NCI-H526 treated with DMSO at 0.1 percent for 48 hours (cell line): ENCODE measurements at regions not wholly inside any gene's neighbourhood (a gene's known extent, or its start where the extent isn't known, plus 50 kb on each side); places are given as distances from the start of the nearest gene placed in this dataset.

ENCODE experiments used
- DNase-seq: peaks from one replicate; lab custom pipeline; 2025; lab: John Stamatoyannopoulos, UW

- no peak for DNase-seq
These were observed 156.8 kb upstream of the ADAMTS9 start for GRCh38 chr3:64844558-64844957.

DNA sequence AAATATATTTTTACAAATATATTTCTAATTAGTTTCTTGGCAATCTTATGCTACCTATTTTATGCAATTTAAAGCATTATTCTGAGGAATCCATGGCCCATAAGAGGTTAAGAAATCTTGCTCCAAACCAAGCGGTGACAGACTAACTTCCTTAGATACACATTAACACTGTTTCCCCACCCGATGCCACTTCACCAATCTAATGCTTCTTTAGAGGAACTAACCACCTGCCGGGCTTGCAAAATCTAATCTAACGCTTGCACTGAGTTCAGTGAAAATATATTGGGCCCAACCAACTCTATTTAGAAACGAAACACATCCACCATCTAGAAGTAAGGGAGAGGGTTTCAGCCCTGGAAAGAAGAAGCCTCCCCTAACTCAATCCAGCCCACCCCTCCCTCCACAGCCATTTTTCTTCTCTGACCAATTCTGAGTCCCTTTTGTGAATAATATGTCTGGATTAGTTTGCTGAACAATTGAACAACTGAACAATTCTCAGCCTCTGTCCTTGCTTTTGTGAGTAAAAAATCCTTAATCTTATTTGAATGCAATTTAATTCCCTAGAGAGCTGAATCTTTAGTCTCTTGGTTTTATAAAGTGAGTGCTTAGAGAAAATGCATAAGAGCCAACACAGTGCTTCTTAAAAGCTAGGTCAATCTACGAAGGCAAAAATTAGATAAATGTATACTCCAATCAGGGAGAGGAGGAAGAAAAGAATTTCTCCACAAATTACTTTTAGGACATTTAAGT is 150.4 kb upstream of the ADAMTS9 start:
- no peak for DNase-seq

- DNase-seq, result no peak
These were observed 149.4 kb upstream of the ADAMTS9 start for GRCh38 chr3:64837126-64837738.

GRCh38 chr3:64836097-64836496 is 148.3 kb upstream of the ADAMTS9 start:
- no peak for DNase-seq

DNA sequence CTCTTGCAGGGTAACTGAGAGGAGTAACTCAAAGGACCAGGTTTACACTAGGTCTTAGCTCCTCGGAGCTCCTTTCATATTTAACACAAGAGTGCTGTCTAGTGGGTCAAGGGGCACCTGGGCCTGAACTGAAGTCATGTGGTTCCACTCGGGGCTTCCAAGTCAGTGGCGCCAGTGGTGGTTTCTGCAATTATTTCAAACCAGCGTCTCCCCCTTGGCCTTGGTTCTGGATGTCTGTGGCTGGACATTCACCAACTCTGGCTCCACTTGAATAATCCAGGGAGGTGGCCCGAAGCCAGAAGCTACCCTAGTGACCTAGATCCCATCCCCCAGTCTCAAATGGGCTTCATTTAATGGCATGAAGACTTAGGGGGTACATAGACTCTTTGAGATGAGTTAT is 144.3 kb upstream of the ADAMTS9 start:
- no peak for DNase-seq

DNA sequence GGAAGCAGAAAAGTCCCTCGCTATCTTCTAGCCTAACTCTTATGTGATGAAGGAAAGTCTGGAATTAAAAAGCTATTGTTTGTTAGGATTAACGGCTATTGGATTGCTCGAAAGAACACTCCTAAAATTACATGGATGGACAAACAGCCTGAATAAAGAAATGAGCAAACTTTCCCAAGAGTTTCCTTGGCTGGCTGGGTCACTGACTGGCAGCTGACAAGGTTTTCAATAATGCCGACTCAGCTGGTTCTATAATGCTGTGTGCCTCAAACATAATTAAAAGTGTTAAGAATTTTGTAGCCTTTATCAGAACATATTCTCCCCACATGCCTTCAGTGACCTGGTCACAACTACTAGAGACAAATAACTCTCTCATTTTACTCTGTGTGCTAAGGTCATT is 142.9 kb upstream of the ADAMTS9 start:
- no peak for DNase-seq

- no peak for DNase-seq
These were observed 141.5 kb upstream of the ADAMTS9 start for GRCh38 chr3:64829331-64829730.

DNA sequence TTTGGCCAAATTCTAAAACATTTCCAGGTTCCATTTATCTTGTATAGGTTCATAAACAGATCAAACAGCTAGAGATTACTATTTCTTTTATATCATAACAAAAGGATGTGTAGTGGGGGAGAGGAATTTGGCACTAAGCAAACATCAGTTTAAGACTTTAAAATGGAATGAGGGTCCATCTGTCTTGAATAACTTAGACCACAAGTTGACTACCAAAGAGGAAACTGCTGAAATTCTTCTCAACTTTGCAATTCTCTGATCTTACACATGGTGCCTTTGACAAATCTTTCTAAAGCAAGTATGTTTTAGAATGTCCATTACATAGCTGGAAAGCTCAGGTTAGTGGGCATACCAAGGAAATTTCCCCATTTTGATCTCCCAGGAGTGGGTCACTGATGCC is 140.5 kb upstream of the ADAMTS9 start:
- no peak for DNase-seq

- DNase-seq, result no peak
These were observed 139.6 kb upstream of the ADAMTS9 start for GRCh38 chr3:64827431-64827830.

DNA sequence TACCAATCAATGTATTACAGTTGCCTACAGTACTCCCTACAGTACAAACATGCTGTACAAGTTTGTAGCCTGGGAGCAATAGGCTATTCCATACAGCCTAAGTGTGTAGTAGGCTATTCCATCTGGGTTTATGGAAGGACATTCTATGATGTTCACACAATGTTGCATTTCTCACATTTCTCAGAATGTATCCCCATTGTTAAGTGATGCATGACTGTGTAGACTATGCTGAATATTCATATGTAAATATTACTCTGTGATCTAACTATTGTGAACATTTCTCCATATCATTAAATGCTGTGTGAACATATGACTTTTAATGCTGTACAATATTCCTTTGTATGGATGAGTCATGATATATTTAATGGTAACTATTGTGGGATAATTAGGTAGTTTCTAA is 139.2 kb upstream of the ADAMTS9 start:
- no peak for DNase-seq

GRCh38 chr3:64825404-64826120 is 137.8 kb upstream of the ADAMTS9 start:
- DNase-seq, result no peak

GRCh38 chr3:64824394-64824909 is 136.7 kb upstream of the ADAMTS9 start:
- DNase-seq, result no peak

GRCh38 chr3:64818196-64818595 is 130.4 kb upstream of the ADAMTS9 start:
- DNase-seq, result no peak

GRCh38 chr3:64816355-64816754 is 128.6 kb upstream of the ADAMTS9 start:
- DNase-seq, result no peak

- no peak for DNase-seq
These were observed 128.0 kb upstream of the ADAMTS9 start for GRCh38 chr3:64815789-64816188.

GRCh38 chr3:64815195-64815631 is 127.4 kb upstream of the ADAMTS9 start:
- no peak for DNase-seq

DNA sequence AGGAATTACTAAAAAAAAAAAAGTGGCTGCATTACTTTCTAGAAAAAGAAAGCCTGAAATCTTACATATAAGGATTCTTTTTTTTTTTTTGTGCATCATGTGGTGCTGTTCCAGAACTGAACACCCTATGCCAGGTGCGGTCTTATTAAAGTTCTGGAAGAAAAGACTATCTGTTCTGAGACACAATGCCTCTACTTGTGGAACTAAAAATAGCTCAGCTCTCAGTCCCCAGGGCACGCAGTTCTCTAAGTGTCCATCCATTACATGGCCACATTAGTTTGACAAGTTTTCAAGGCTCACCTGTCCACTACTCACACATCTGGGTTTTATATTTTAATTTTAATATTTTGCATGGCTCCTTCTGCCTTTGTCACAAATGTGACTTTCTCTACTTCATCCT is 126.6 kb upstream of the ADAMTS9 start:
- no peak for DNase-seq

DNA sequence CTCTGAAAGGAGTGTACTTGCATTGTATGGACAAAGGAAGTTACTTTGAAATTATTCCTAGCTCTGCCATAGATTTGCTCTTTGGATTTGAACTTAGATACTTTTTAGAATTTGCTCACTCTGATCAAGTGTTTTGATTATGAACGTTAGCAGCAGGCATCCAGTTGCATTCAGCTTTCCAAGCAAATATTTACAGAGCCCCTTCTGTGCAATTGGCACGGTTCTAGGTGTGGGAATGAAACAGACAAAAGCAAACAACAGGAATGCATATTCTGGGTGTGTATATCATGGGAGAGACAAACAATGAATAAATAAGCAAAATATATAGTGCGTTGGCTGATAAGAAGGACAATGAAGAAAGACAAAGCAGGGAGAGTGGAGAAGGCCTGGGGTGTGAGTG is 125.5 kb upstream of the ADAMTS9 start:
- no peak for DNase-seq

DNA sequence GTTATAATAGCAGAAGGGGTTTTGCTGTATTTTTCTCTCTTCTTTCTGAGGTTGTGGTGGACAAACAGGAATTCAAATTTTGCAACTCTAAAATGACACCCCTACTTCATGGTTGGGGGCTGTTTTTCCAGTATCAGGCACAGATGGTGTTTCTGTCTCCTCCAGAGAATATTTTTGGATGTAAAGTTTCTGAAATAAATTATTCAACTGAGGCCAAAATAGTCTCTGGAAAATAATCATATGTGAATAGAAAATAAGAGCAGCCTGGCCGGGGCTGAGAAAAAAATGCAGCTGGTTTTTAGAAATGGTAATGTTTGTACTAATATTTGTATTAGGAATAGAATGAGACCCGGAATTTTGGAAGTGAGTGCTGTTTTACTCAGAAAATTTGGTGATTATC is 121.3 kb upstream of the ADAMTS9 start:
- DNase-seq, result no peak

DNA sequence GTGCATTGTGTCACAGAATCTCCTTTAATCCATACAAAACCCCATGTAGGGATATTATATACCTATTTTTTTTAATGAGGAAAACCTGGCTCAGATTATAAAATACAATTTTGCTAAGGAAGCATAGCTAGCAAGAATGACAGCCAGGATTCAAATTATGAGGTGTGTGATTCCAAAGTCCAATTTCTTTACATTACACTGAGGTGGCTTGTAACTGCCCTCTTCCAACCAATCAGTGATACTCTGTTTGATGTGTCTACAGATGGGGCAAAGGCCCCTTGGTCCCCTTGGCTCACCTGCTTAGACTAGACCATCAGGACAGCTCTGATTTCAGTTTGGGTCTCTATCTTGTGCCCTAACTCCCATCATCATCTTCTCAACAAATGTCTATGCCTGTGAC is 120.3 kb upstream of the ADAMTS9 start:
- peak; percentile 6 for DNase-seq

GRCh38 chr3:64806668-64807605 is 119.1 kb upstream of the ADAMTS9 start:
- DNase-seq, result no peak

DNA sequence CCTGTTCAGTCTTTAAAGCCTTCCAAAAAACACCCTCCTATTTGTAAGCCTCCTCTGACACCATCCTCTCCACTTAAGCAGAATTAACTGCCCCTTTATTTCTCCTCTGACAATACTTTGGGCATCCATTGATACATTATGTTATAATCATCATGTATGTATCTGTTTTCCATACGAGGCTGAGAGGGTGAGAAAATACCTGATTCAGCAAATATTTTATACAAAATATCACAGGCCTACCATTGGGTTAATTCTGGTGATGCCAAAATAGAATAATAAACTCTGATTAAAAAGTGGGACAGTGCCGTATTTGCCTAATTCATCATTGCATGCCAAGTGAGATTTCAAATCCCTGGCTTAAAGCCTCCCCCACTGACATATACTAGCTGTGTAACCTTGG is 118.2 kb upstream of the ADAMTS9 start:
- DNase-seq, result no peak
